ENCODE measurements at regions not wholly inside any gene's neighbourhood (a gene's known extent, or its start where the extent isn't known, plus 50 kb on each side); places are given as distances from the start of the nearest gene placed in this dataset.

DNA sequence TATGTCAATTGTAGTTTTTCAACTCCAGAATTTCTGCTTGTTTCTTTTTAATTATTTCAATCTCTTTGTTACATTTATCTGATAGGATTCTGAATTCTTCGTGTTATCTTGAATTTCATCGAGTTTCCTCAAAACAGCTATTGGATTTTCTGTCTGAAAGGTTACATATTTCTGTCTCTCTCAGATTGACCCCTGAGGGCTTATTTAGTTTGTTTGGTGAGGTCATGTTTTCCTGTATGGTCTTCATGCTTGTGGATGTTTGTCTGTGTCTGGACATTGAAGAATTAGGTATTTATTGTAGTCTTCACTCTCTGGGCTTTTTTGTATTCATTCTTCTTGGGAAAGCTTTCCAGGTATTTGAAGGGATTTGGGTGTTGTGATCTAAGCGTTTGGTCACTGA, 85.6 kb downstream of the SNAPC1 start:
- DNase-seq, result no peak

DNA sequence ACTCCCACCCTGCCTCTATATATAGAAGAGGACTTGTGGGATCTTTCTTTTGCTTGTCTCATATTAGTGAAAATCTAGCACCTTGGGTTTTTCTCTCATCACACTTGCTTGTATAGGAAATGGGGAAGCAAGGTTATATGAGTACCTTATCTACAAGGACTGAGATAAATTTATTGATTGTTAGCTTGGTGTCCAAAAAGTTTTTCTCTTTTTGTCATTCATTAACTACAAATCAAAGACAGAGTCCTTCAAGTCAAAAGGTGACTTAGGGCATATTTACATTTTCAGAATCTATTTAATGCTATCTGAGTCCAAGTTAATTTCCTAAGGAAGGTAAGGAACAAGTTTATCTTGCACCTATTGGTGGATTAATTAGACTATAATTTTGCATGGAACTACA, 92.7 kb downstream of the SNAPC1 start:
- no peak for DNase-seq

DNA sequence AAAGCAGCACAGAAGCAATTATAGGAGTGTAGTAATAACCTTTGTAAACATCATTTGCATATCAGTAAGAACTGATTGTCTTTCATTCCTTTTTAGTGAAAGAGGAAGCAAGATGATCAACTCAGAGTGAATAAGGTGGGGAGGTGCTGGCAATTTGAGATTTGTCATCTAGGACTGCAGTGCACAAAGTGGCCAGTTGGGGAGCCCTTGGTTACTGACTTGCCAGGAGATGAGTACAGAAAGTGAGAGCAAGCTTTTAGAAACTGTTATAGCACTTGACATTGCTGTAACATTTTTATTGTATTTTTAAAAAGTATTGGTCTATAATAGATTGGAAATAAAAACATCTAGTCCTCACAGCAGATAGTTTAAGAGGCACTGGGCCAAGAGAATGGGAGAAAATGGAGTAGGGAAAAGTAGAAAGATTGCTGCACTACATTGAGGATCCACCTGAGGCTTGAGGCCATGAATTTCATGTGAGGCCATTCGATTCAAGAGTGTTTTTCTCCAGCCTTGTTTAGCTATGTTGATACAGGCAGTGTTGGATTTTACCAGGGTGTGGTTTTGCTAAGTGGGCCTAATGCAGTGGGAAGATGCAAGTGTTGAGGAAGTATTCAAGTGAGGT, 98.2 kb downstream of the SNAPC1 start:
- peak; percentile 40 for DNase-seq

DNA sequence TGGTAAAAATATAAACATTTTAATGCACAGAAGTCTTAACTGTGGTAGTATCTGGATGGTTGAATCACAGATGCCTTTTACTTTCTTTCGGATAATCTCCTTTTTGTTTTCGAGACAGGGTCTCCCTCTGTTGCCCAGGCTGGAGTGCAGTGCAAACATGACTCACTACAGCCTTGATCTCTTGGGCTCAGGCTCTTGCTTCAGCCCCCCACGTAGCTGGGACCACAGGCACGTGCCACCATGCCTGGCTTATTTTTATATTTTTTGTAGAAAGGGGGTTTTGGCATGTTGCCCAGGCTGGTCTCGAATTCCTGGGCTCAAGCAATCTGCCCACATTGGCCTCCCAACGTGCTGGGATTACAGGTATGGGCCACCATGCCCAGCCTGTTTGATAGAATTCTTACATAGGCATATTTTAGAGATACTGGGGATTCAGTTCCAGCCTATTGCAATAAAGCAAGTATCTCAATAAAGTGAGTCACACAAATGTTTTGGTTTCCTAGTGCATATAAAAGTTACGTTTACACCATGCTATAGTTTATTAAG, 99.2 kb downstream of the SNAPC1 start:
- DNase-seq, result no peak

DNA sequence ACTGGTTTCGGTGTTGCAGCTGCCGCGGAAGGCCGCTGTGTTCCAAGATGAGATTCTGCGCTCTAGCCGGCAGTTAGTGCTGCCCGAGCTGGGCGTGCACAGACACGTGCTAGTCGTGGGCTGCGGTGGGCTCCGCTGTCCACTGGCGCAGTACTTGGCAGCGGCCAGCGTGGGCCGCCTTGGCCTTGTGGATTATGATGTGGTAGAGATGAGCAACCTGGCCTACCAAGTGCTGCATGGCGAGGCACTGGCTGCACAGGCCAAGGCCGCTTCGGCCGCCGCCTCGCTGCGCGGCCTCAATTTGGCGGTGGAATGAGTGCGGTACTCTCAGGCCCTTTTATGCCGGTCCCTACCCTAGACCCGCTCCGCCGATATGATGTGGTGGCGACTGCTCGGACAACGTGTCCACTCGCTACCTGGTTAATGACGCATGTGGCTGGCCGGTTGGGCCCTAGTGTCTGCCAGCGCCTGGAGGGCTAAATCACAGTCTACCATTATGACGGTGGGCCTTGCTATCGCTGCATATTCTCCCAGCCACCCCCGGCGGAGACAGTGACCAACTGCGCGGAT, 102.2 kb downstream of the SNAPC1 start:
- DNase-seq, result no peak

GRCh38 chr14:61866932-61867920, 105.0 kb downstream of the SNAPC1 start:
- no peak for DNase-seq

GRCh38 chr14:61868846-61869245, 106.6 kb downstream of the SNAPC1 start:
- DNase-seq, result no peak

DNA sequence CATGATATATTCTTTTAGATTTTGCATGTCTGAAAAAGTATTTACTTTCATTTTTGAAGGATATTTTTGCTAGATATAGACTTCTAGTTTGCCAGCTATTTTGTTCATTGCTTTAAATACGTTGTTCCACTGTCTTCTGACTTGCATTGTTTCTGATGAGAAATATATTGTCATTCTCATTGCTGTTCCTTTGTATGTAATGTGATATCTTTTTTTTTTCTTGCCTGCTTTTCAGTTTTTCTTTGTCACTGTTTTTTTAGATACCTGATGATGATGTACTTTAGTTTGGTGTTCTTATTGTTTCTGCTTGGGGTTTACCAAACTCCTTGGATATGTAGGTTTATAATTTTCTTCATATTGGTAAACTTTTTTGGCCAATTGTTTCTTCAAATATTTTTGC, 107.9 kb downstream of the SNAPC1 start:
- DNase-seq, result no peak

DNA sequence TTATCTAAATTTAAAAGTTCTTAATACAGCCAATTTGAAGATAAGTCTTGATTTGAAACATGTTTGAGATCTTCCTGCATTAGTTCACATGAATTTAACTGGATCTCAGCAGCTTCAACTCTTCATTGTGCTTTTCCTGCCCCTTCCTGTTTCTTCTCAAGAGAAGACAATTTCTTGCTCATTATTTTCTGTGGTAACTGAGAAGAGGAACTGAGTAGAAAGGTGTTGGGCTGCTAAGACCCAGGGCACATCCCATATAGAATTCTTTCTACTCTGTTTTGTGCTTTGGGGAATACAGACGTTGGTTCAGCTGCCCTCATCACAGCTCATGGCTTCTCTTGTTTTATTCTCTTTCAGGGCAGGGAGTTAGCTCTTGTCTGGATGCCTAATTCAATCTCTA, 110.2 kb downstream of the SNAPC1 start:
- no peak for DNase-seq

- no peak for DNase-seq
Observed at GRCh38 chr14:61875483-61875882, 113.3 kb downstream of the SNAPC1 start.

DNA sequence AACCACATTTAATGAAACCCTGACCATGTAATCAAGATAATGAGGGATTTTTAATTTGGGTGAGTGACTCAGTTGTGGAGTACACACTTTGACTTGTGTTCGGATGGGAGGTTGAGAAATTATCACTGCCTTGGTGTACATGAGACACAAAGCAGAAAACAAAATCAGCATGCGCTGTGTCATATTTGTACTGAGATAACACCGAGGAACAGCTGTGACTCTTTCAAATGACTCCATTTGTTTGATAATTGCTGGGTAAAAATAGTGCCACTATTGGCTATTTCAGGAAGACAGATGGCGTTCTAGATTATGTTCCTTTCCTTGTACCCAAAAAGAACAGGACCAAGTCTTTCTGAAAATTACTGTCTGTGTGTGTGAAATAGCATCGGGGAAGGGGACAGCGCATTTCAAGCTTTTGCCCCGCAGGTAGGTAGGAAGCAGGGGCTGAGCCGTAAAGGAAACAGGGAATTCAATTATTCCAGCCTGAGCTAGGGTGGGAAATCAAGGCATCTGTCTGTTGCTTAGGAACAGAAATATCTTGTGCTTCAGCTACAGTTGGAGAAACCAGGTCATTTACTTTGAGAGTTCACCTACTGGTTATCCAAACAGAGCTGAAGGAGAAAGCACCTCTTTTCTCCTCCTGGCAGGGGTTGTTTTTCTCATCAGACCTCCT, 114.3 kb downstream of the SNAPC1 start:
- DNase-seq, result no peak

DNA sequence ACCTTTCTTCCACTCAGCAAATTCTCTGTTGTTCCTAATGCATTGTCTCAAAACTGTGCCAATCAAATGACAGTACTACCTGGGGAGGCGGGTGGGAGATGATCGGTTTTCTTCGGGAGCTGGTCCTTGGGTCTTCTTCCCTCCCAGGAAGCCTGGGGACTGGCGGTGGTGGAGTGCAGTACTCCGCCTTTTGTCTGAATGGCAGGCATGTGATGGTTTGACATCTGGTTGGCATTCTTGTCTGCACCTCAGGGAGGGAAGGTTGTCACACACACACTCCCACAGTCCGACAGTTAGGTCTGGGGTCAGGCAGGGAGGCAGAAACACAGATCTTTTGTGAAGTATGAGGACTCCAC, 114.8 kb downstream of the SNAPC1 start:
- DNase-seq, result no peak

GRCh38 chr14:61877768-61878167, 115.5 kb downstream of the SNAPC1 start:
- no peak for DNase-seq

DNA sequence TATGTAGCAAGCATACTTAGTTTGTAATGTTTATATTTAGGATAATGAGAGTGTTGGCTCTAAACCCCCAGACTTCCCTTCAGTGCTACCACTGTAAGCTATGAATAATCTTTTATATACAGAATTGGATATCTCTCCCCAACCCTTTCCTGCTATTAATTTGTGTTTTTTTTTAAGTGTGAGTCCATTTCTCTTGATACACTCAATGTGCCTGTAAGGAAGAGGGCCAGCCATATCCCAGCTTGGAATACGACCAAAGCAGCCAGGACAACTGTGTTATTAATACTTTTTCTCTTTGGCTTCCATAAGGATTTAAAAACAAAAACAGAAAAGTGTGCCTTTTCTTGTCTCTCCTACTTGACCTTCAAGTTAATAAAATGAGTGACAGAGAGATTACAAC, 116.7 kb downstream of the SNAPC1 start:
- DNase-seq, result no peak

- DNase-seq, result no peak
Observed at GRCh38 chr14:61881046-61881445, 118.8 kb downstream of the SNAPC1 start.

- DNase-seq, result no peak
Observed at GRCh38 chr14:61884711-61885110, 122.5 kb downstream of the SNAPC1 start.

DNA sequence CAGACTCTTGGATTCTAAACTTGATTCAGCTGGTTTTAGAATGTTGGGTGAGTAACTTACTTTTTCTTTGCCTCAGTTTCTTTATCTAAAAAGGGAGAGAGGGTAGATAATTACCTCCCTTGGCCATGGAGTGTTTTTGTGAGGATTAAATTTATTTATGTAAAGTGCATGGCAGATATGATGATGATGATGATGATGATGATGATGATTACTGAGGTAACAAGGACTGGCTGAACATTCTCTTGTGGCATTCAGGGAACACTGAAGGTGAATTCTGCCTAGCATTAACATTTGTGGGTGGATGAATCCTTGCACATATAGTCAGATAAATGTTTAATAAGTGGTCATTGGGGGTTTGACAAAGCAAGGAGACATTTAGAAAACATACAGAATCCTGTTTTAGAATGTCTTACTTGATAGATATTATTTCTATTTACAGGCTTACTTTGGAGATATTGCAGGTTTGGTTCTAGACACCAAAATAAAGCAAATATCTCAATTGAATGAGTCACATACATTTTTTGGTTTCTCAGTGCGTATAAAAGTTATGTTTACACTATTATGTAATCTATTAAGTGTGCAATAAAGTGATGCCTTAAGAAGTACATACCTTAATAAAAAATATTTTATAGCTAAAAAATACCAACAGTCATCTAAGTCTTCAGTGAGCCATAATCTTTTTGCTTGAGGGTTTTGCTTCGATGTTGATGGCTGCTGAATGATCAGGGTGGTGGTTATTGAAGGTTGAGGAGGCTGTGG, 123.2 kb downstream of the SNAPC1 start:
- no peak for DNase-seq

GRCh38 chr14:61887628-61888027, 125.4 kb downstream of the SNAPC1 start:
- no peak for DNase-seq

DNA sequence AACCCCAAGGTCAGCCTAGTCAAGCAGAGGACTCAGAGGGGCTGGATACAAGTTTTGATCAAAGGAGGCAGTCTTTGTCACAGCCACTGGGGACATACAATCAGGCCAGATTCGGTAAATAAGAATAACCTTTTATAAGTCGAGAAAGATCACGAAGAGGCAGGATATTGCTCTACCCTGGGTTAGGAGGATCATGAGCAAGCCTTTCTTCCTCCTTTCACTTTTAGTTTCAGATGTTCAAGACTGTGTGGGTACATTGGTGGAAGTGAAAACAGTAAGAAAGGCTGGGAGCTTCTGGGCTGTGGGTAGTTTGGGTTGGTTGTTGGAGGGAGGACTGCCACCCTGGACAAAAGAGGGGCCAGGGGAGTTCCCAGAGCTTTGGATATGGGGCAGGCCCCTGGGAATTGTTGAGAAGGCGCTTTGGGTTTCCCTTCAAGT, 127.7 kb downstream of the SNAPC1 start:
- DNase-seq, result no peak

- peak; percentile 15 for DNase-seq
Observed at GRCh38 chr14:61891170-61891569, 128.9 kb downstream of the SNAPC1 start.

DNA sequence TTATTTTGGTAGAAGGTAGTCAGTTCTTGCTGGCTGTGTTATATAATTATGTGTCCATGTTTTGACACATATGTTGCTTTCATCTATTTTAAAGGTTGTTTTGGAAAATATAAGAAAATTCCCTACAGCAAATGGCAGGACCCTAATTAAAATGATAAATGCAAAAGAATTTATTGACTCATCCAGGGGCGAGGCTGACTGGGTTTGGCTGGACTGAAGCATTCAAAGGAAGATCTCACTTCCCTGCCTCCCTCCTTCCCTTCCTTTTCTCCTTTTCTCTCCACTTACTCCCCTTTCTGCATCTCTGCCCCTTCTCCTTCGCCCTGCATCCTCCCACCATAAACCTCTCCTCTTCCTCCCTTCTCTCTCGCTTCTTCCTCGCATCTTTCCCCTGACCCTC, 129.6 kb downstream of the SNAPC1 start:
- DNase-seq, result peak; percentile 3

GRCh38 chr14:61893371-61893940, 131.2 kb downstream of the SNAPC1 start:
- no peak for DNase-seq

Measured in fibroblast of skin of right biceps (primary cell).